GM12878 (cell line): ENCODE measurements at regions not wholly inside any gene's neighbourhood (a gene's known extent, or its start where the extent isn't known, plus 50 kb on each side); places are given as distances from the start of the nearest gene placed in this dataset.

Experiments used
- ATAC-seq: fragments of 200-7000 bp; cut with Tn5 transposase; 3 replicates; pipeline ENCODE4 v1.9.1; 2020; ENCODE audit warnings: mild to moderate bottlenecking, moderate library complexity
- BruUV-seq: library from RNA; stranded (reverse); fragments of 400-500 nt; replicated peaks from 2 replicates; lab custom pipeline; 2021; lab: Mats Ljungman, UMichigan
- CTCF ChIA-PET: fragments of 300-600 bp; sonication (Branson Sonifier 250); formaldehyde crosslinking; extraction: SDS; loops from one replicate; lab custom pipeline; 2021; ENCODE audit warnings: inconsistent platforms; lab: Yijun Ruan, JAX
- POLR2A ChIA-PET: fragments of 350-600 bp; formaldehyde crosslinking; extraction: SDS; loops from one replicate; lab custom pipeline; 2021; ENCODE audit warnings: inconsistent platforms; lab: Charles Lee
- RAD21 ChIA-PET: fragments of 300-600 bp; sonication (Branson Sonifier 250); formaldehyde crosslinking; loops from one replicate; lab custom pipeline; 2023; ENCODE audit warnings: antibody characterized with exemption; ENCODE audit not compliant: unreplicated experiment; lab: Charles Lee
- SMC1A ChIA-PET: fragments of 300-600 bp; sonication (Branson Sonifier 250); formaldehyde crosslinking; loops from one replicate; lab custom pipeline; 2023; ENCODE audit not compliant: unreplicated experiment, uncharacterized antibody; lab: Charles Lee
- DNase-seq: peaks from one replicate; pipeline ENCODE4 v3.0.0-alpha.2; 2011; ENCODE audit warnings: low read depth, low spot score
- FAIRE-seq: peaks from 3 replicates; lab custom pipeline; 2011; peaks lifted over from hg19 to GRCh38; lab: Jason Lieb, UNC
- H2AFZ ChIP-seq: 2 replicates; pipeline ENCODE4 v1.6.0; 2011; ENCODE audit warnings: low read depth, low read length, control low read depth; ENCODE audit not compliant: control insufficient read depth
- H3K27ac ChIP-seq: 2 replicates; pipeline ENCODE4 v1.5.1; 2011; ENCODE audit warnings: control low read depth; ENCODE audit not compliant: control insufficient read depth, insufficient read depth
- H3K27me3 ChIP-seq, 2 experiments: replicated peaks in 1 of 2; 2 replicates each; pipeline versions ENCODE4 v1.6.0 to v1.6.1; 2011; ENCODE audit warnings: low read length in 1 of 2; ENCODE audit not compliant: control insufficient read depth in 2 of 2, insufficient read depth in 2 of 2
- H3K36me3 ChIP-seq, 2 experiments: 2 replicates each; pipeline ENCODE4 v1.5.1; 2011; ENCODE audit warnings: low read length in 1 of 2; ENCODE audit not compliant: control insufficient read depth in 2 of 2, insufficient read depth in 2 of 2
- H3K4me1 ChIP-seq: 2 replicates; pipeline ENCODE4 v1.6.1; 2011; ENCODE audit warnings: mild to moderate bottlenecking, low read length, moderate library complexity, mixed read lengths; ENCODE audit not compliant: control insufficient read depth, insufficient read depth
- H3K4me2 ChIP-seq: 2 replicates; pipeline ENCODE4 v1.6.0; 2011; ENCODE audit warnings: control low read depth; ENCODE audit not compliant: control insufficient read depth, insufficient read depth
- H3K4me3 ChIP-seq: fragments of 200-600 bp; sonication (generic); 2 replicates; pipeline ENCODE4 v1.5.1; 2016
- H3K79me2 ChIP-seq: 2 replicates; pipeline ENCODE4 v1.6.0; 2011; ENCODE audit warnings: low read length; ENCODE audit not compliant: control insufficient read depth, insufficient read depth
- H3K9ac ChIP-seq: 2 replicates; pipeline ENCODE4 v1.8.0; 2011; ENCODE audit warnings: low read length, control low read depth, mixed read lengths; ENCODE audit not compliant: control insufficient read depth, insufficient read depth
- H3K9me3 ChIP-seq: replicated peaks from 3 replicates; pipeline ENCODE4 v1.5.1; 2011; ENCODE audit warnings: mild to moderate bottlenecking, low read length; ENCODE audit not compliant: control insufficient read depth, insufficient read depth
- H4K20me1 ChIP-seq: 2 replicates; pipeline ENCODE4 v1.6.0; 2011; ENCODE audit not compliant: control insufficient read depth, insufficient read depth
- E4F1 ChIP-seq: fragments of 450-650 bp; IDR thresholded peaks from 2 replicates; pipeline ENCODE4 v1.6.1; 2018; ENCODE audit warnings: borderline replicate concordance, mild to moderate bottlenecking; ENCODE audit not compliant: partially characterized antibody
- EZH2 ChIP-seq: IDR thresholded peaks from 2 replicates; pipeline ENCODE4 v1.6.1; 2012; ENCODE audit warnings: low read depth, mild to moderate bottlenecking, control low read depth, inconsistent platforms, low read length, borderline replicate concordance; ENCODE audit not compliant: control insufficient read depth
- HDGF ChIP-seq: fragments of 450-650 bp; IDR thresholded peaks from 2 replicates; pipeline ENCODE4 v1.6.1; 2016; ENCODE audit warnings: antibody characterized with exemption
- JUND ChIP-seq: IDR thresholded peaks from 2 replicates; pipeline ENCODE4 v1.6.1; 2012; ENCODE audit warnings: low read depth, mild to moderate bottlenecking, low read length, improper control_type of control experiment, moderate library complexity
- NR2F1 ChIP-seq: fragments of 450-650 bp; conservative IDR thresholded peaks from 2 replicates; pipeline ENCODE4 v1.6.1; 2017; ENCODE audit warnings: mild to moderate bottlenecking
- PBX3 ChIP-seq: IDR thresholded peaks from 2 replicates; pipeline ENCODE4 v1.6.1; 2011; ENCODE audit warnings: mild to moderate bottlenecking, low read depth, low read length, moderate library complexity; ENCODE audit not compliant: insufficient replicate concordance
- SREBF2 ChIP-seq: IDR thresholded peaks from 2 replicates; pipeline ENCODE4 v1.6.1; 2012; ENCODE audit warnings: mild to moderate bottlenecking, low read length
- TCF7 ChIP-seq: IDR thresholded peaks from 2 replicates; pipeline ENCODE4 v1.6.1; 2014; ENCODE audit warnings: antibody characterized with exemption, borderline replicate concordance
- WGBS: methylation state at CpG from one replicate; pipeline ENCODE4 v1.1.6; 2016; ENCODE audit warnings: low lambda C conversion rate; ENCODE audit not compliant: insufficient replicate concordance, insufficient coverage; ENCODE audit errors: missing lambda C conversion rate; 5-methylcytosine and 5-hydroxymethylcytosine counted together
- in situ Hi-C: fragments of 300-500 bp; cut with MboI; formaldehyde crosslinking; loops from 9 replicates; pipeline ENCODE4 v1.14.3; 2018; ENCODE audit warnings: mixed read lengths
- intact Hi-C: fragments of 100-400 bp; cut with micrococcal nuclease; formaldehyde crosslinking; loops from one replicate; pipeline ENCODE4 v1.14.2; 2022; ENCODE audit not compliant: unreplicated experiment

- 52% methylated on average over 5 of the region's 5 CpGs for WGBS
- H2AFZ ChIP-seq, result no peak overlapping the region
- FAIRE-seq (no peak), DNase-seq (no peak), ATAC-seq (no peak)
- no peaks in the 10 kb centered on the region for H3K79me2 ChIP-seq
- no peaks in the 10 kb centered on the region for H3K4me1 ChIP-seq
- no peak overlapping the region for H3K4me3 ChIP-seq
- H3K9ac ChIP-seq, result no peak overlapping the region
- H3K27ac ChIP-seq, result no peak overlapping the region
- TF ChIP-seq NR2F1 (no peak), HDGF (no peak), PBX3 (no peak), E4F1 (no peak), JUND (no peak), SREBF2 (no peak), EZH2 (no peak), TCF7 (no peak)
- CTCF ChIA-PET, result no interaction called here
- in situ Hi-C loops (no loop called here), intact Hi-C loops (no loop called here)
- RAD21 ChIA-PET, result no interaction called here
- H3K27me3 ChIP-seq, result no peaks in the 10 kb centered on the region
- H3K9me3 ChIP-seq, result no peaks in the 10 kb centered on the region
- BruUV-seq, result no TSS peak
- no peaks in the 10 kb centered on the region for H4K20me1 ChIP-seq
- H3K36me3 ChIP-seq, result no peaks in the 10 kb centered on the region
- H3K4me2 ChIP-seq, result no peak overlapping the region
- SMC1A ChIA-PET, result no interaction called here
- POLR2A ChIA-PET, result no interaction called here
These were observed 627.4 kb upstream of the CITED2 start for GRCh38 chr6:140001821-140002341.
